Psoas muscle (tissue), 7 donors: ENCODE measurements at regions not wholly inside any gene's neighbourhood (a gene's known extent, or its start where the extent isn't known, plus 50 kb on each side); places are given as distances from the start of the nearest gene placed in this dataset.
"Not testable (repeated sequence)": the region's sequence is repeated elsewhere in the genome, so short reads cannot be mapped to it uniquely, and the experiment has no call there.

ENCODE experiments used
- ATAC-seq, 4 donors: fragments of 200-7000 bp; cut with Tn5 transposase; one replicate each; pipeline ENCODE4 v1.9.1; 2020; ENCODE audit warnings: moderate library complexity in 3 of 4, mild to moderate bottlenecking in 2 of 4
- DNase-seq, 2 donors: peaks; one replicate each; pipeline ENCODE4 v3.0.0-alpha.2; 2020
- H3K27ac ChIP-seq: fragments of 200-600 bp; one replicate; pipeline ENCODE4 v1.8.0; 2022
- H3K27me3 ChIP-seq, 3 donors: fragments of 200-600 bp in 1 of 3; one replicate each; pipeline versions ENCODE4 v1.6.1 to v1.8.0; 2013 to 2022; ENCODE audit warnings: low read length in 2 of 3, mild to moderate bottlenecking in 2 of 3, moderate library complexity in 1 of 3; ENCODE audit not compliant: insufficient read depth in 3 of 3
- H3K36me3 ChIP-seq, 2 donors: fragments of 200-600 bp in 1 of 2; one replicate each; pipeline versions ENCODE4 v1.6.1 to v1.8.0; 2013 to 2022; ENCODE audit warnings: low read depth in 1 of 2, mild to moderate bottlenecking in 1 of 2, moderate library complexity in 1 of 2; ENCODE audit not compliant: insufficient read depth in 1 of 2
- H3K4me1 ChIP-seq: fragments of 200-600 bp; one replicate; pipeline ENCODE4 v1.8.0; 2022
- H3K4me3 ChIP-seq: fragments of 200-600 bp; one replicate; pipeline ENCODE4 v1.8.0; 2022; ENCODE audit warnings: mild to moderate bottlenecking
- H3K9me3 ChIP-seq: fragments of 200-600 bp; one replicate; pipeline ENCODE4 v1.8.0; 2022
- CTCF ChIP-seq: fragments of 200-600 bp; IDR thresholded peaks from one replicate; pipeline ENCODE4 v1.8.0; 2022; ENCODE audit warnings: antibody characterized with exemption
- WGBS, 3 donors: extraction: QIAGEN DNeasy Blood & Tissue Kit; methylation state at CpG; one replicate each; pipeline versions ENCODE4 v1.1.6 to v1.1.7; 2013; 5-methylcytosine and 5-hydroxymethylcytosine counted together
- intact Hi-C, 2 donors: fragments of 100-400 bp; cut with DNase I; formaldehyde crosslinking; loops; one replicate each; pipeline versions ENCODE4 v1.11.0 to v1.14.2; 2022
- donor health status: healthy with polysubstance abuse.
- donor health status: DM: no; HTN: no; CAD: no; lungs with moderate emphysema.
- donor health status: Bipolar disorder and iron deficiency.
- donor health status: healthy.
- donor health status: DM: yes; HTN: yes; CAD: no.
- donor health status: DM: no; HTN: no; CAD: no.
- donor health status: DM: yes; HTN: yes; CAD: no.

- Histone ChIP-seq H3K4me1 (no peaks in the 10 kb centered on the region), H3K9me3 (no peaks in the 10 kb centered on the region), H3K27me3 (peaks cover 0 to 33% (median 6%) of the 10 kb centered on the region in 3 donors), H3K36me3 (no peaks in the 10 kb centered on the region), H3K4me3 (no peak overlapping the region), H3K27ac (no peak overlapping the region)
- WGBS, 3 donors = 75 to 79% (median 76%) methylated on average over 9 of the region's 9 CpGs
- intact Hi-C loops = no loop called here
- TF ChIP-seq CTCF = no peak
- DNase-seq (peak in 1 of 2 donors; percentile 4), ATAC-seq (no peak)
These were observed 130.0 kb downstream of the CPZ start for GRCh38 chr4:8722556-8722955.

GRCh38 chr4:8721621-8722020 is 129.1 kb downstream of the CPZ start:
- no peak overlapping the region for H3K4me3 ChIP-seq
- no peaks in the 10 kb centered on the region for H3K36me3 ChIP-seq
- ATAC-seq = no peak
- peaks cover 0 to 30% (median 6%) of the 10 kb centered on the region in 3 donors for H3K27me3 ChIP-seq
- no peak for TF ChIP-seq CTCF
- no peaks in the 10 kb centered on the region for H3K9me3 ChIP-seq
- 70 to 76% (median 76%) methylated on average over 8 of the region's 8 CpGs for WGBS, 3 donors
- intact Hi-C loops = no loop called here
- H3K27ac ChIP-seq = no peak overlapping the region
- no peak for DNase-seq
- H3K4me1 ChIP-seq = no peaks in the 10 kb centered on the region

- Histone ChIP-seq H3K27me3 (peaks cover 0 to 12% (median 4%) of the 10 kb centered on the region in 3 donors), H3K27ac (no peak overlapping the region), H3K4me3 (no peak overlapping the region), H3K9me3 (peaks cover 6% of the 10 kb centered on the region), H3K4me1 (no peaks in the 10 kb centered on the region), H3K36me3 (no peaks in the 10 kb centered on the region)
- intact Hi-C loops = no loop called here
- DNase-seq (no peak), ATAC-seq (no peak)
- 82 to 86% (median 83%) methylated on average over 8 of the region's 8 CpGs for WGBS, 3 donors
- no peak for TF ChIP-seq CTCF
These were observed 126.9 kb downstream of the CPZ start for GRCh38 chr4:8719421-8719820.

- H3K4me1 ChIP-seq, H3K4me3 ChIP-seq, H3K27ac ChIP-seq, intact Hi-C loops, H3K27me3 ChIP-seq, H3K36me3 ChIP-seq, DNase-seq, ATAC-seq: not testable (repeated sequence)
- peaks cover 21% of the 10 kb centered on the region for H3K9me3 ChIP-seq
- 45 to 50% (median 49%) methylated on average over 2 of the region's 2 CpGs for WGBS, 3 donors
These were observed 124.9 kb downstream of the CPZ start for GRCh38 chr4:8717470-8717869.

- H3K27ac ChIP-seq = no peak overlapping the region
- DNase-seq (peak in 1 of 2 donors; percentile 4), ATAC-seq (no peak)
- intact Hi-C loops = no loop called here
- no peak for TF ChIP-seq CTCF
- WGBS, 3 donors = 65 to 73% (median 67%) methylated on average over 8 of the region's 8 CpGs
- peaks cover 28% of the 10 kb centered on the region for H3K9me3 ChIP-seq
- H3K4me3 ChIP-seq = no peak overlapping the region
- no peaks in the 10 kb centered on the region for H3K4me1 ChIP-seq
- no peaks in the 10 kb centered on the region for H3K36me3 ChIP-seq
- peaks cover 0 to 8% (median 0%) of the 10 kb centered on the region in 3 donors for H3K27me3 ChIP-seq
These were observed 118.4 kb downstream of the CPZ start for GRCh38 chr4:8710946-8711345.
